GM18507 (cell line): ENCODE measurements at regions not wholly inside any gene's neighbourhood (a gene's known extent, or its start where the extent isn't known, plus 50 kb on each side); places are given as distances from the start of the nearest gene placed in this dataset.

ENCODE experiments used
- DNase-seq: peaks from one replicate; pipeline ENCODE4 v3.0.0; 2011; ENCODE audit warnings: low read depth; ENCODE audit not compliant: insufficient read length; ENCODE audit errors: extremely low spot score
- FAIRE-seq: peaks from 2 replicates; lab custom pipeline; 2011; peaks lifted over from hg19 to GRCh38; lab: Jason Lieb, UNC

- no peak for FAIRE-seq
- no peak for DNase-seq
These were observed 130.9 kb upstream of the TANK start for GRCh38 chr2:161029321-161029720.

- FAIRE-seq, result no peak
These were observed 129.8 kb upstream of the TANK start for GRCh38 chr2:161030260-161031063.

GRCh38 chr2:161031511-161031910, 128.7 kb upstream of the TANK start:
- FAIRE-seq (no peak), DNase-seq (no peak)

More at GRCh38 chr2:161030260-161031063, 129.8 kb upstream of the TANK start:
- DNase-seq, result no peak

GRCh38 chr2:161032635-161033034, 127.6 kb upstream of the TANK start:
- DNase-seq (no peak), FAIRE-seq (no peak)

- no peak for DNase-seq
- FAIRE-seq, result no peak
These were observed 127.1 kb upstream of the TANK start for GRCh38 chr2:161033059-161033660.

- no peak for DNase-seq
- no peak for FAIRE-seq
These were observed 123.3 kb upstream of the TANK start for GRCh38 chr2:161036926-161037325.

GRCh38 chr2:161039071-161039470, 121.2 kb upstream of the TANK start:
- DNase-seq (no peak), FAIRE-seq (no peak)

- no peak for DNase-seq
- FAIRE-seq, result no peak
These were observed 118.9 kb upstream of the TANK start for GRCh38 chr2:161041356-161041755.

GRCh38 chr2:161042990-161043625, 117.1 kb upstream of the TANK start:
- DNase-seq (no peak), FAIRE-seq (no peak)

- DNase-seq (no peak), FAIRE-seq (no peak)
These were observed 115.9 kb upstream of the TANK start for GRCh38 chr2:161044095-161044865.

- FAIRE-seq, result no peak
- no peak for DNase-seq
These were observed 115.3 kb upstream of the TANK start for GRCh38 chr2:161044921-161045320.

GRCh38 chr2:161045726-161046125, 114.5 kb upstream of the TANK start:
- FAIRE-seq (no peak), DNase-seq (no peak)

- DNase-seq (no peak), FAIRE-seq (no peak)
These were observed 113.4 kb upstream of the TANK start for GRCh38 chr2:161046876-161047275.

GRCh38 chr2:161048317-161048716, 111.9 kb upstream of the TANK start:
- DNase-seq (no peak), FAIRE-seq (no peak)

GRCh38 chr2:161049559-161049958, 110.7 kb upstream of the TANK start:
- FAIRE-seq (no peak), DNase-seq (no peak)

GRCh38 chr2:161052214-161052613, 108.0 kb upstream of the TANK start:
- no peak for FAIRE-seq
- DNase-seq, result no peak

GRCh38 chr2:161055289-161055688, 104.9 kb upstream of the TANK start:
- DNase-seq, result no peak
- FAIRE-seq, result no peak

GRCh38 chr2:161059388-161059787, 100.8 kb upstream of the TANK start:
- FAIRE-seq (no peak), DNase-seq (no peak)

- FAIRE-seq, result no peak
- DNase-seq, result no peak
These were observed 98.4 kb upstream of the TANK start for GRCh38 chr2:161061786-161062185.
